NCI-H748 (cell line): ENCODE measurements at regions not wholly inside any gene's neighbourhood (a gene's known extent, or its start where the extent isn't known, plus 50 kb on each side); places are given as distances from the start of the nearest gene placed in this dataset.
"Not testable (repeated sequence)": the region's sequence is repeated elsewhere in the genome, so short reads cannot be mapped to it uniquely, and the experiment has no call there.

Experiments
- DNase-seq: peaks from one replicate; lab custom pipeline; 2025; ENCODE audit not compliant: unreplicated experiment; lab: John Stamatoyannopoulos, UW

DNA sequence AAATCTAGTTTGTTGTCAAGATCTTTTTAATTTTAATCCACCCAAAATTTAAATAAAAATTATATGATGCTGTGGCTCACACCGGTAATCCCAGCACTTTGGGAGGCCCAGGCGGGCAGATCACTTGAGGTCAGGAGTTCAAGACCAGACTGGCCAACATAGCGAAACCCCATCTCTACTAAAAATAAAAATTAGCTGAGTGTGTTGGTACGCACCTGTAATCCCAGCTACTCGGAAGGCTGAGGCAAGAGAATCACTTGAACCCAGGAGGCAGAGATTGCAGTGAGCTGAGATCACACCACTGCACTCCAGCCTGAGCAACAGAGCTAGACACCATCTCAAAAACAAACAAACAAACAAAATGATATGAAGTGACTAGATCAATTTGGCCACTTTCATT, 253.0 kb upstream of the MGMT start:
- DNase-seq = not testable (repeated sequence)

DNA sequence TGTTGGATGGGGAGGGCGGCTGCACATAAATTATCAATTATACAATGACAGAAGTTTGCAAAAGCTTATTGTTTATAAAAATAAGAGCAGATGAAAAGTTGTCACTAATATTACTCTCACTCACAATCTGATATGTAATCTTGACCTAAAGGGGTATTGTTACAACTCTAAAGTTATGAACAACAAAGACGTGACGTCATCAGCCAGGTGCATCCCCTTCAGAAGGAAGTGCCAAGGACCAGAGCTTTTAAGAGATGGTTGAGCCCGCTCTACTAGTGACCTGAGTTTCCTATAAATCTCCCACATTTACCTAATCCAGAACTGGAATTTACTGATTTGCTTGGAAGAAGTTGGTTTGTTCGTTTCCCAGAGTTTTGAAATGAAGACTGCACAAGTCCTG, 247.7 kb upstream of the MGMT start:
- DNase-seq = no peak

DNA sequence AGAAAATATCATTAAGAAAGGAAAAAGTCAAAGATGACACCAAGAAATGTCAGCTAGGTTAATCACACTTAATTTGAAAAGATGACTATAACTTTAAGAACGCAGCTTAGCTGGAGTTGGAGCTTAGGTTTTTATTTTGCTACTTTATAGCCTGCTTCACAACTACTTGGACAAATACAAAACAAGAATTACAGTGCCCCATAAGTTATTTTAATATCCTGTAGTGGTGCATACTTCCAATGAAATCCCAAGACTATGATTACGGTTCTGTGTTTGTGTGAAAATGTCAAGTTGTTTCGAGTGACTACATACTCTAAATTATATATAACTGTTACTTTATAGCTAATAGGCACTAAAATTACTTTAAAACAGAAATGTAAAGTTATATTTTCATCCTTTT, 244.6 kb upstream of the MGMT start:
- no peak for DNase-seq

DNA sequence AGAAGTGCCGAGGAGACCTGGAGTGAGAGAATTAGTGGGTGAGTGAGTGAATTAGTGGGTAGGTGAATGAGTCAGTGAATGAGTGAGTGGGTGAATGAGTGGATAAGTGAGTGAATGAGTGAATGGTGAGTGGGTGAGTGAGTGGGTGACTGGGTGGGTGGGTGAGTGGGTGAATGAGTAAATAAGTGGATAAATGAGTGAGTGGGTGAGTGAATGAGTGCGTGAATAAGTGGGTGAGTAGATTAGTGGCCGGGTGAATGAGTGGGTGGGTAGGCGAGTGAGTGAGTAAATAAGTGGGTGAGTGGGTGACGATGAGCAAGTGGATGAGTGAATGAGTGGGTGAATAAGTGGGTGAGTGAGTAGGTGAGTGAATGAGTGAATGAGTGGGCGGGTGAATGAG, 243.7 kb upstream of the MGMT start:
- DNase-seq = no peak

DNA sequence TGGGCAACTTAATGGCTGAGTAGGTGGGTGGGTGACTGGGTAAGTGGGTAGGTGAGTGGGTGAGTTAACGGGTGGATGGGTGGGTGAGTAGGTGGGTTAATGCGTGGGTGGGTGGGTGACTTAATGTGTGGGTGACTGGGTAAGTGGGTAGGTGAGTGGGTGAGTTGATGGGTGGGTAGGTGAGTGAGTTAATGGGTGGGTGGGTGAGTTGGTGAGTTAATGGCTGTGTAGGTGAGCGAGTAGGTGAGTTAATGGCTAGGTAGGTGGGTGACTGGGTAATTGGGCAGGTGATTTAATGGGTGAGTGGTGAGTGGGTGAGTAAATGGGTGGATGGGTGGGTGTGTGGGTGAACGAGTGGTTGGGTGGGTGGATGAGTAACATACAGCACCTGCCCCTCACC, 243.0 kb upstream of the MGMT start:
- no peak for DNase-seq

DNA sequence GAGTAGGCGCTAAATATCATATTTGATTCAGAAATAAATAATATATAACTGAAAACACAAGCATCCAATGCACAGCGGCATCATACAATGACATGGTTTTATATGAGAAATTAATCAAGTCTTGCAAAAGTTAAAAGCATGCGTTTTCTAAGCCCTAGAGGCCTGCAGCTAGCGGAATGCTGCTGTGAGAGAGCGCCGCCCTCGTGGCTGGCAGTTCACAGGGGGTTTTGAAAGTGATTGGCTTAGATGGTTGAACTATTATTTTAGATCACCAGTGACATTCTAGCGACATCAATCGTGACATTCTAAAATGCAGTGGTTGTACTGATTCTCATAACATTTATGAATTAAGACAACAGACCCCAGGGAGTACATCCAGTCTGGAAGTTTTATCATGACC, 235.2 kb upstream of the MGMT start:
- DNase-seq = no peak

DNA sequence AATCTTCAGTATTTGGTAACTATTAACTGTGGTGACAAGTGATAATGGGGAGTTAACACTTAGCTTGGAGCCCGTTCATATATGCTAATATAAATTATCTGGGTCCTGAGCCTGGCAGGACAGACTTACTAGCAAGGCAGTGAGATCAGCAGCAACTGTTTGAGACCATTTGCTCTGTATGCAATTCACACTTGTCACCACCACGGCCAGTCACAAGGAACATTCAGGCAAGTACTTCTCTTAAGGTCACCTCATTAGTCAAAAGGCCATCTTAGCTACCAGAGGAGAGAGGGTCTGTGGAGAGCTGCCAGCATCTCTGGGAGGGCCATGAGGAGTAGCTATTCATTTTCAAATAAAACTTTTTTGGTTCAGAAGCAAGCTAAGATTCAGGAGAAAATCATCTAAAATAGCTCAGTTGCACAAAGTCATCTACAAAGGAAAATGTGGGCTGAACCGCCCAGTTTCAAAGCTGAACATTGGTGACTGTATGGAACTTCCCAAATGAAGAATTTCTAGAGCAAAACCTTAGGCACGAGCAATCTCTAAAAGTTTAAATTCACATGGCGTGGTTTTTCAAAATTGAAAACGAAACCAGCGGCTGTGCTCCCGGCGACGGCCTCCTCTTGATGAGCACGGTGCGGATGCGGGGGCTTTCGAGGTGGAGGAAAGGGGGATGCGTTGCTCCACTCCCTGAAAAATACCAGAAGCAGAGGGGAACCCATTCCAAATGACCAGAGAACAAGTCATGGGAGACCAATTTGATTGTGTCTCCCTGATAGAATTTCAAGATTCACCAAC, 233.5 kb upstream of the MGMT start:
- no peak for DNase-seq

DNA sequence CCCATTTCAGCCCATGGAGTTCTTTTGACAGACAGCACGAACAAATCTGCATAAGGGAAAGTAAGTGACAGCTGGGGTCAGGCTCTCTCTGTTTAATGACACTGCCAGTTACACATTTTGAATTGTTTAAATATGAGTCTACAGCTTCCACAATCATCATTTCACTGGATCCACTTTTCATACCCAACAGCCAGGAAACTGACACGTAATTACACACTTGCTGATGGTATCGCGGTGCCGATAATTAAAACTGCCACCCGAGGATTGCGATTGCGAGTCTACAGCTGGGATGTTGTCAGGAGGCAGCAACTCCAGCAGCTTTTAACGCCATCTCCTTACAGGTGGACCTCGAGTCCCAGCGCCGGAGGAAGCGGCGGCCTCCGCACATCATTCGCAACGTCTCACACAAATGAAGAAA, 230.8 kb upstream of the MGMT start:
- no peak for DNase-seq

DNA sequence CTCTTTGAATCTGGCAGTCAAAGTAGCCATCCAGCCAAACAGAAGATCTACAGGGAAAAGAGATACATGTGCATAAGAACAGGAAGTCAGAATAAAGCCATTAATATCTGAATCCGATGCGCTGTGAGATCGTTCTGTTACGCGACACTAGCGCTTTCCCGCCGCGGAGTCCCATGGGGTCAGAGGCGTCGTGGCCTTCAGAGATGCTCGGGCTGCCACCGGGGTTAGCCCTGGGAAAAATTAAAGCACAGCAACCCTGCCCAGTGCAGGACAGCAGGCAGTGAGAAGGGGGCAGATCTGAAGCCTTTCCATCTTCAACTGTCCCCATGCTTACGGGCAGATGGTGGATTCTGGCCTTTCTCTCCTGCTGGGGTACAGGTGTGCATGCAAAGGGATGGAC, 225.6 kb upstream of the MGMT start:
- no peak for DNase-seq

DNA sequence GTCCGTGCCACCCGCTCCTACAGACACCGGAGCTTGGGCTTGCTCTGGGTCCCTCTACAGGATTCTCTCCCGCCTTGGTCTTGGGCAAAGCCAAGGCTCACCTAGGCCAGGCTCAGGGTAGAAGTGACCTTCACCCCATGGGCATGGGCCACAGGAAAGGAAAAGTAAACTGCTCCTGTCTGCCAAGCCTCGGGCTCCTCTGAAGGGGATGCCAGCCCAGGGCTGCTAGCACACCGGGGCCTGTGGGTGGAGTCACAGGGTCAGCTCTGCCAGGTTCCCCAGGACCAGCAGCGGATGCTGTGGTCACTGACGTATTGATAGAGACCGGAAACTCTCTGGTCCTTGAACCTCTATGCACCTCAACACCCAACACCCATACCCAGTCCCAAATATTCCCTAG, 222.7 kb upstream of the MGMT start:
- no peak for DNase-seq

DNA sequence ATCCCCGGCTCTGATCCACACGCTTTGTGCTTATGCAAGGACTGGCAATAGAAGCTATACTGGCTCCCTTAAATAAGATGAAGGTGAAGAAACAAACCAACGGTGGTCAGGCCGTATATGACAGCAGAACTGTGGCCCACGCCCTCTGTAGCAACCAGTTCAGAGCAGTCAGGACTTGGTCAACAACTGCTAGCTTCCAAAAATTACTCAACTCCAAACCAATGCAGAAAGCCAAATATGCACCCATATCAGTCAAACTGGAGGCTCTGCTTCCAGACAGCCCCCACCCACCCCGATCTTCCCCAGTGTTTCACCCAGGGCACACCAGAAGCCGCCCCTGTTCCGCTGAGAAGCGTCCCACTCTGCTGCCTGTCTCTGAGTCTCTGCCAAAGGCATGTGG, 222.3 kb upstream of the MGMT start:
- DNase-seq = no peak

DNA sequence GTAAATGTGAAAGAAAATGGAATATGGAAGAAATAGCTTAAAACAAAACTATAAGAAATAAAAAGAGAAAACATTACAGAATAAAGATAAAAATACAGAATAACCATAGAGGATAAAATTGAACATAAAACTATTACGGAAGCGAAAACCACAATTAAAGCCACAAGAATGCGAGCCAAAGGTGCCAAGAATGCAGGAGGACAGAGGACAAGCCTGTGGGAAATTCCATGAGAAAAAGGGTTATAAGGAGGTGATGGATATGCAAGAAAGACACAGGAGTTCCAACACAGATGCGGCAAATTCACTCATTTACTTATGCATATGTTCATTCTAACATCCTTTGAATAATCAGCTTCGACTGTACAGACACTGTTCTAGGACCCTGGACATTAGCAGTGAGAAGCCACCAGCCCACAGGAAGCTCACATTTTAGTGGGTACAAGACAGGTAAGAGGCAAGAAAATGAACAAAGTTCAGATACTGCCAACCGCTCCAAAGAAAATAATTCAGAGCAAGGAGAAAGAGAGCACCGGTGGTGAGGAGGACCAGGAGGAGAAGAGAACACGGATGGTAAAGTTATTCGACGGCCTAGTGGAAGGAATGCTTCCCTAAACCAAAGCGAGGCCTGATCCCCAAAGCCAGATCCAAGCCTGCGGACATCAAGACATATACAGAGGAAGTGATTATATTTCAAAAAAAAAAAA, 213.7 kb upstream of the MGMT start:
- DNase-seq = no peak

DNA sequence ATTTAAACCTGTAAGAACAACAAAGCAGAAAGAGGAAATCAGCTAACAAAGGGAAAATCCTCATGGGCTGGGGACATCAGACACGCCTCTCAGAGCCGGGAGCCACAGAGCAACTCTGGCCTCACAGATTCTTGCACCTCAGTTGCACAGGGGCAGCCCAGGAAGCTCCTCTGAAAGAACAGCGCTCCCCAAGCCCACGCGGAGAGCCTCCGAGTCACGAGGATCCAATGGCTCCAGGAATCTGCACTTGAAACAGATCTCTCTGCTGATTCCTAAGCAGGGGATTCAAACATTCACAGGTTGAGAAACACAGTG, 213.2 kb upstream of the MGMT start:
- DNase-seq = no peak

DNA sequence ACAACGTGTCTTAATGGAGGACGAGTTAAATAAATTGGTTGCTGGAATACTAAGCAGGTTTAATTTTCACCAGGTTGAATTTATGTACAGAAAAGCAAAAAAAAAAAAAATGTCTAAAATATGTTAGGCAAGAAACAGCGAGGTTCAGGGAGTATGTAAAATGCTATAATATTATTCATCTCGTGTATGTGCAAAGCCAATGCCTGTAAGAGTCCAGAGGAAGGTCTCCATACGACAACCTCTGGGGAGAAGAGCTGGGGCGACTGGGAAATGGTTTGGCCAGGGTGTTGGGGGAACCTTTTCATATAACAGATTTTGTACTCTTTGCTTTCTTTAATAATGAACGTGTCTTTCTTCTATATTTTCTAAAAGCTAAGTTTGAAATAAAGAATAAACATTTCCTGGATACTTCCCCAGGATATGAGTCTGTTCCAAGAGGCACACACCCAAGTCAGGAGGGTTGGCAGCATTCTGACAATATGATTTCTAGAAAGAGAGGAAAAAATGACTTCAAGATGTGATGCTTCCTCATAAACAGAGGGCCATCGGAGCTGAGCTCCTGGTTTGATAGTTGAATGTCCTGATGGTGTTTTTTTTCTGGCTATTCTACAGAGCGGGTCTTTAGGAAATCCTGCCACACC, 208.6 kb upstream of the MGMT start:
- DNase-seq = no peak

DNA sequence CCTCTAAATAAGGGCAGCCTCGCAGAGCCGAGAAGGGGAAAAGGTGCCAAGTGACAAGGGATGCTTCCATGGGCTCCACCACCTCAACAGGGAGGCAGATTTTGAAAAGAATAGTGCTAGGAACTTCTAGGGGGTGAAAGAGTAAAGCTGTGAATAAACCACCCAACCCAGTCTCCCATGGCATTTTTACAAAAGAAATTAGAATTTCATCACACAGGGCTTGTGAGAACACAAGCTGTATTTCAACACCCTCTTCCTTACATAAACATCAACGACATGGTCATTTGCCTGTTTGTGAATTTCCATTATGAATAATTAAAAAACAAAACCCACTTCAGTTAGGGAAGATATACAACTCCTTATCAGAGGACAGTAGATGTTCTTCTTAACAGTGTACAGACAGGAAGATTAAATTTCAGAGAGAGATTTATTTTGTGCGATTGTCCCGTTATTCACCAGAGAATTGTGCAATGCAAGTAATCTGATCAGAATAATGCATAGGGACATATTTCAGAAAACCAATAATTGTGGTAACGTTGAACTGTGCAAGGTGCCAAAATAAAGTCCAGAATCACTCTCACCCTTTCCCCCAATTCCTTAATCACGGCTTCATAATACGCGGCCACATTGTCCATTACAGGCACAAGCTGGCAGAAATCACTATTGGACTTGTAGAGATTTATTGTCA, 207.8 kb upstream of the MGMT start:
- no peak for DNase-seq

DNA sequence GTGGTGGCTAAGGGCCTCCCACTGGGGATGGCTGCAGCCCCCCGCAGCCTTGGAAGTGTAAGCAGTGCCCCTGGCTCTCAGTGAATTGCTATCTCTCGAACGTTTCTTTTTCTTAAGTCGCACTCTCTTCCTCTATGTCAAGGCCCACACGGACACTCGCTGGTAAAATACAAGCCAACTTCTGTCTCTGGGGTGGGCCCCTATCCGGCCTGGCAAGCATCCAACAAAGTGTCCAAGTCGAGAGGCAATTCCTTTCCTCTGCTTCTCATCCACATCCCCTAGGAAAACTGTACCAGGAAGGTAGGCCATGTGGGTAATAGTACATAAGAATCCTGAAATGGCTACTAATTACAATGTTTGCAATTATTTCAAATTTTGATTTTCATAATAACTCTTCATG, 194.9 kb upstream of the MGMT start:
- no peak for DNase-seq

DNA sequence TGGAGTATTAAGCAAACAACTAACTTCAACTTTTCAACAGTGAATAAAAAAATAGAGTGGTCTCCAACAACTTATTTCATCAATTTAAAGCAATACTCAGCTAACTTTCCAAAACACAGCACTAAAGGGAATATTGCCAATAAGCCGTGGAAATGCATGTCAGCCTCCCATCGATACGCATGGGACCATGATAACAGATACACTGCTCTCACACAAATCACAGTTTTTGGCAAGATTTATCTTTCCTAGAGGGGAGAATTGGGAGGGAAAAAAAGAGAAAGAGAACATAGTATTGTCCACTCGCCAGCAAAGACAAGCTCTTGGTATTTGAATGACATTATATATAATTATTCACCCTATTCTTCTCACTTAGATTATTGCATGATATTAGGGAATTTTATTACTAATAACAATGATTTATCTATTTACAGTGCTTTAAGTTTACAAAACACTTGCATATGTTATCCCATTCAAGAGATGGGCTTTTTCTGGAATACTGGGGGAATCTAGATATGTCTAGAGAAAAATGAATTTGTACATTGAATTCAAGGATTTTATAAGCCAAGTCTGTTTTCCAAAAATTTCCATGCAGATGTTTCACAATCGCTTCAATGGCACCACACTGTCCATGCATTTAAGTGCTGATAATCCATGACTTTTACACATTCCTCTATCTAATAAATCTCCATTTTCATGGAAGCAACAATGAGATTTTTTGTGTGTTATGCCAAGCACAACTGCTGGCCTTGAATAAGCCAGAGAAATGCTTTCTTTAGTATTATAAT, 194.0 kb upstream of the MGMT start:
- DNase-seq = no peak

DNA sequence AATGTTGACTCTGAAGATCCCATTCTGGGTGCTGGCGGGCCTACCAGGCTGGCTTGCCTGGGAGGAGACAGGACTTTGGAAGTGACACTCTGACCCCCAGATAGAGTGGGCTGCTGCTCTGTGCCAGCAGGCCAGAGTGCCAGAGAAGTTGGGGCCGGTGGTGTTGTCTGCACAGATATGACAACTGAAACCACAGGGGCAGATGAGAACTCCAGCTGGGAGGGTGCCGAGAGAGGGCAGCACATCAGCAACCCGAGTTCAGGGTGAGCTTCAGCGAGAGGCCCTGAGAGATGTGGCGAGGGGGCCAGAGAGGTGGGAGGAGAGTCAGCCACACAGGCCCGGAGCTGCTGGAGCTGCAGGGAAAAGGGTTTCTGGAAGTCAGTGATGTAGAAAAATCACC, 193.2 kb upstream of the MGMT start:
- DNase-seq = no peak

DNA sequence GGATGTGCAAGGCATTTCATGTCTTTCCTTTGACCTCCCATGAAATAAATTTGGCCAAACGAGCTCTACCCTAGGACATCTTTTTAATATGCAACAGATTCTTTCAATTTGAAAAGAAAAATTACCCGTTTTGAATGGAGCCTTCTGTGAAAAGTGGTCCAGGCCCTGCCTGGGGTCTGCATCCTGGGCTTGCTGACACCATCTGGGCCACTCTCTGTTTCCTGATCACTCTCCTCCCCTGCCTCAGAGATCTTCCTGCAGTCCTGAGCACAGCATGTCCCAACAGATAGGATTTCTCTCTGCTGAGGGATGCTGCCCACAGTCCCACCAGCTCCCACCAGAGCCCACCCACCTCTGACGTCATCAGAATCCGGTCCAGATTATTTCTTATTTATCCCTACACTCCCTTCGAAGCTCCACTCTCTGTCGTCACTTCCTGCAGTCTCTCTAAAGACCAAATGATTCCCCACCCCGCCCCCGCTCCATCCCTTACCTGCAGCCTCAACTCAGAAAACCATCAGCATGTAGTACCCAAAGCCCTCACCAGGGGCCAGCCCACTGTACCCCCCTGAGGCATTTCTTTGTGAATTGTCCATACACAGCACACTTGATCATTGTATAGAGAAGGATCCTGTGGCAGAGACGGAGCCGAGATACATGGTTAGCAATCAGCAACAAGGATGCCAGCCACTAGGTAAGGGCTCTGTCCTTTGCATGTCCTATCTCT, 192.1 kb upstream of the MGMT start:
- DNase-seq = no peak

DNA sequence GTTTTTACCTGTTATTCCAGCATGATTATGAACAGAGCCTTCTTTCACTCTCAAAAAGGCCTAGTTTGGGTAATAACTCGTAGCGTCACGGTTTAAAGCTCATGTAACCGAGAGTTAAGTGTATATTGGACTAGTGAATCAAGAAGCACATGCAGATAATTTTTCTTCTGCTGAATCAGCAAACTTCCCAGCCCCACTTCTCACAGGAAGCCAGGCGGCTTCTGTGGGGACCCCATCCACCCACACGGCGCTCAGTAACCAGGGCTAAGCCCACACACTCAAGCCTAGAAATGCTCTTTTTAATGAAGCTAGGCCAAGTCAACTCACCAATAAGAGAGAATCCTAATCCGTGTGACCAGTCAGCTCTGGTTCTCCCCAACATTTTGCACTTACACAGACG, 191.2 kb upstream of the MGMT start:
- no peak for DNase-seq
